ENCODE measurements at regions not wholly inside any gene's neighbourhood (a gene's known extent, or its start where the extent isn't known, plus 50 kb on each side); places are given as distances from the start of the nearest gene placed in this dataset.

- H3K9me3 Mint-ChIP-seq: no peaks in the 10 kb centered on the region
- Histone ChIP-seq H3F3A (ENCODE audit: low read depth) (no peaks in the 10 kb centered on the region), H3K36me3 (no peaks in the 10 kb centered on the region), H3K27me3 (no peaks in the 10 kb centered on the region), H3K4me2 (no peak overlapping the region), H3K4me3 (no peak overlapping the region), H3K79me2 (ENCODE audit: low read depth) (no peaks in the 10 kb centered on the region), H3K27ac (no peak overlapping the region), H3K4me1 (no peaks in the 10 kb centered on the region), H2AFZ (replicated peaks) (no peak overlapping the region), H4K20me1 (ENCODE audit: low read depth) (no peaks in the 10 kb centered on the region), H3K9ac (no peak overlapping the region), H3K9me3 (ENCODE audit: low read depth) (no peaks in the 10 kb centered on the region)
- H3K4me3 Mint-ChIP-seq: no peak overlapping the region
- no peak overlapping the region for H3K27ac Mint-ChIP-seq
- H3K36me3 Mint-ChIP-seq: no peaks in the 10 kb centered on the region
- H3K4me1 Mint-ChIP-seq: peaks cover 2% of the 10 kb centered on the region
- no peak for TF ChIP-seq CTCF (IDR thresholded peaks at IDR 0.05)
- TF ChIP-seq EZH2phosphoT487 (IDR thresholded peaks at IDR 0.05): no peak
- H3K27me3 Mint-ChIP-seq (ENCODE audit: insufficient read depth, low read depth): peaks cover 2% of the 10 kb centered on the region
- DNase-seq (ENCODE audit: low spot score): no peak
Observed at GRCh38 chr3:166296179-166296783, 459.1 kb upstream of the BCHE start.

GRCh38 chr3:166291186-166291955 is 454.1 kb upstream of the BCHE start:
- no peak overlapping the region for H3K27ac ChIP-seq
- no peaks in the 10 kb centered on the region for H4K20me1 ChIP-seq (ENCODE audit: low read depth)
- no peak overlapping the region for H3K4me2 ChIP-seq
- H3K27me3 Mint-ChIP-seq (ENCODE audit: insufficient read depth, low read depth): peaks cover 2% of the 10 kb centered on the region
- peak; percentile 16 for DNase-seq (ENCODE audit: low spot score)
- TF ChIP-seq CTCF (IDR thresholded peaks at IDR 0.05) (peak; percentile 31), EZH2phosphoT487 (IDR thresholded peaks at IDR 0.05) (no peak)
- no peaks in the 10 kb centered on the region for H3K4me1 ChIP-seq
- no peaks in the 10 kb centered on the region for H3K27me3 ChIP-seq
- H3K4me3 Mint-ChIP-seq: no peak overlapping the region
- H3K27ac Mint-ChIP-seq: no peak overlapping the region
- no peaks in the 10 kb centered on the region for H3K9me3 ChIP-seq (ENCODE audit: low read depth)
- no peak overlapping the region for H2AFZ ChIP-seq (replicated peaks)
- H3K9ac ChIP-seq: no peak overlapping the region
- H3K4me1 Mint-ChIP-seq: no peaks in the 10 kb centered on the region
- H3K4me3 ChIP-seq: no peak overlapping the region
- no peaks in the 10 kb centered on the region for H3K79me2 ChIP-seq (ENCODE audit: low read depth)
- H3K9me3 Mint-ChIP-seq: no peaks in the 10 kb centered on the region
- H3F3A ChIP-seq (ENCODE audit: low read depth): no peaks in the 10 kb centered on the region
- H3K36me3 Mint-ChIP-seq: no peaks in the 10 kb centered on the region
- H3K36me3 ChIP-seq: no peaks in the 10 kb centered on the region

- no peak for TF ChIP-seq EZH2 (IDR thresholded peaks at IDR 0.05)
- TF ChIP-seq CTCF (IDR thresholded peaks at IDR 0.05): no peak
- TF ChIP-seq EZH2phosphoT487 (IDR thresholded peaks at IDR 0.05): no peak
- no peaks in the 10 kb centered on the region for H3K9me3 ChIP-seq (ENCODE audit: low read depth)
- no peak overlapping the region for H3K9ac ChIP-seq
- Mint-ChIP-seq H3K27me3 (ENCODE audit: insufficient read depth, low read depth) (no peaks in the 10 kb centered on the region), H3K9me3 (no peaks in the 10 kb centered on the region), H3K4me3 (no peak overlapping the region), H3K36me3 (no peaks in the 10 kb centered on the region), H3K4me1 (peaks cover 12% of the 10 kb centered on the region), H3K27ac (no peak overlapping the region)
- H3K4me2 ChIP-seq: no peak overlapping the region
- DNase-seq (ENCODE audit: low spot score): no peak
- no peaks in the 10 kb centered on the region for H3K27me3 ChIP-seq
- no peaks in the 10 kb centered on the region for H3K4me1 ChIP-seq
- H3K79me2 ChIP-seq (ENCODE audit: low read depth): no peaks in the 10 kb centered on the region
- no peak overlapping the region for H3K27ac ChIP-seq
- no peak overlapping the region for H3K4me3 ChIP-seq
- no peak overlapping the region for H2AFZ ChIP-seq (replicated peaks)
- no peaks in the 10 kb centered on the region for H3F3A ChIP-seq (ENCODE audit: low read depth)
- no peaks in the 10 kb centered on the region for H3K36me3 ChIP-seq
- no peaks in the 10 kb centered on the region for H4K20me1 ChIP-seq (ENCODE audit: low read depth)
Observed at GRCh38 chr3:166285001-166285400, 447.8 kb upstream of the BCHE start.
